ENCODE measurements at regions not wholly inside any gene's neighbourhood (a gene's known extent, or its start where the extent isn't known, plus 50 kb on each side); places are given as distances from the start of the nearest gene placed in this dataset.

- TF ChIP-seq CTCF (IDR thresholded peaks at IDR 0.05; ENCODE audit: extremely low read depth, low read depth, low read length): no peak
- no peaks in the 10 kb centered on the region for H4K20me1 ChIP-seq (ENCODE audit: insufficient read depth, low read length)
- H3K36me3 ChIP-seq (ENCODE audit: insufficient read depth, low read length): no peaks in the 10 kb centered on the region
- H3K4me1 ChIP-seq (ENCODE audit: insufficient read depth, low read length): no peaks in the 10 kb centered on the region
- no peaks in the 10 kb centered on the region for H3K9me3 ChIP-seq (ENCODE audit: low read depth, low read length)
- no peak overlapping the region for H2AFZ ChIP-seq (ENCODE audit: low read length)
- DNase-seq (ENCODE audit: insufficient read length, low spot score, missing footprints): no peak
- H3K4me2 ChIP-seq (ENCODE audit: insufficient read depth, low read length): no peak overlapping the region
- H3K79me2 ChIP-seq (ENCODE audit: insufficient read depth, low read length): no peaks in the 10 kb centered on the region
- H3K27me3 ChIP-seq (ENCODE audit: insufficient read depth, low read length): no peaks in the 10 kb centered on the region
- H3K27ac ChIP-seq (ENCODE audit: low read depth, low read length): no peak overlapping the region
- no peak overlapping the region for H3K4me3 ChIP-seq (ENCODE audit: insufficient read depth, low read length)
Measured at GRCh38 chr6:14915888-14916832, 329.7 kb upstream of the JARID2 start.

GRCh38 chr6:14917109-14917910 lies 328.6 kb upstream of the JARID2 start:
- no peaks in the 10 kb centered on the region for H3K27me3 ChIP-seq (ENCODE audit: insufficient read depth, low read length)
- H3K4me1 ChIP-seq (ENCODE audit: insufficient read depth, low read length): no peaks in the 10 kb centered on the region
- no peak for TF ChIP-seq CTCF (IDR thresholded peaks at IDR 0.05; ENCODE audit: extremely low read depth, low read depth, low read length)
- no peak overlapping the region for H3K4me3 ChIP-seq (ENCODE audit: insufficient read depth, low read length)
- no peak overlapping the region for H3K4me2 ChIP-seq (ENCODE audit: insufficient read depth, low read length)
- DNase-seq (ENCODE audit: insufficient read length, low spot score, missing footprints): peak; percentile 91
- no peak overlapping the region for H3K27ac ChIP-seq (ENCODE audit: low read depth, low read length)
- H3K36me3 ChIP-seq (ENCODE audit: insufficient read depth, low read length): no peaks in the 10 kb centered on the region
- H3K79me2 ChIP-seq (ENCODE audit: insufficient read depth, low read length): no peaks in the 10 kb centered on the region
- H2AFZ ChIP-seq (ENCODE audit: low read length): no peak overlapping the region
- H4K20me1 ChIP-seq (ENCODE audit: insufficient read depth, low read length): no peaks in the 10 kb centered on the region
- no peaks in the 10 kb centered on the region for H3K9me3 ChIP-seq (ENCODE audit: low read depth, low read length)

- no peak overlapping the region for H3K4me3 ChIP-seq (ENCODE audit: insufficient read depth, low read length)
- H3K27me3 ChIP-seq (ENCODE audit: insufficient read depth, low read length): no peaks in the 10 kb centered on the region
- no peaks in the 10 kb centered on the region for H3K4me1 ChIP-seq (ENCODE audit: insufficient read depth, low read length)
- no peaks in the 10 kb centered on the region for H4K20me1 ChIP-seq (ENCODE audit: insufficient read depth, low read length)
- H3K4me2 ChIP-seq (ENCODE audit: insufficient read depth, low read length): no peak overlapping the region
- no peak overlapping the region for H3K27ac ChIP-seq (ENCODE audit: low read depth, low read length)
- H2AFZ ChIP-seq (ENCODE audit: low read length): no peak overlapping the region
- no peak for TF ChIP-seq CTCF (IDR thresholded peaks at IDR 0.05; ENCODE audit: extremely low read depth, low read depth, low read length)
- no peak for DNase-seq (ENCODE audit: insufficient read length, low spot score, missing footprints)
- no peaks in the 10 kb centered on the region for H3K9me3 ChIP-seq (ENCODE audit: low read depth, low read length)
- H3K36me3 ChIP-seq (ENCODE audit: insufficient read depth, low read length): no peaks in the 10 kb centered on the region
- no peaks in the 10 kb centered on the region for H3K79me2 ChIP-seq (ENCODE audit: insufficient read depth, low read length)
Measured at GRCh38 chr6:14918200-14918907, 327.5 kb upstream of the JARID2 start.
